GM12864 (cell line): ENCODE measurements at regions not wholly inside any gene's neighbourhood (a gene's known extent, or its start where the extent isn't known, plus 50 kb on each side); places are given as distances from the start of the nearest gene placed in this dataset.

ENCODE experiments used
- DNase-seq: peaks from one replicate; pipeline ENCODE4 v3.0.0-alpha.2; 2011; ENCODE audit warnings: low read depth
- H3K4me3 ChIP-seq: 2 replicates; pipeline ENCODE4 v1.5.1; 2011; ENCODE audit warnings: mild to moderate bottlenecking, low read depth, low read length, control low read depth
- TF ChIP-seq, protein P1 (sequence below): IDR thresholded peaks from 2 replicates; pipeline ENCODE4 v1.5.1; 2011; ENCODE audit warnings: low read depth, mild to moderate bottlenecking, moderate library complexity, low read length, control low read depth, inconsistent platforms; ENCODE audit errors: missing control alignments

- no peak for DNase-seq
- H3K4me3 ChIP-seq = no peak overlapping the region
- TF ChIP-seq, protein P1, sequence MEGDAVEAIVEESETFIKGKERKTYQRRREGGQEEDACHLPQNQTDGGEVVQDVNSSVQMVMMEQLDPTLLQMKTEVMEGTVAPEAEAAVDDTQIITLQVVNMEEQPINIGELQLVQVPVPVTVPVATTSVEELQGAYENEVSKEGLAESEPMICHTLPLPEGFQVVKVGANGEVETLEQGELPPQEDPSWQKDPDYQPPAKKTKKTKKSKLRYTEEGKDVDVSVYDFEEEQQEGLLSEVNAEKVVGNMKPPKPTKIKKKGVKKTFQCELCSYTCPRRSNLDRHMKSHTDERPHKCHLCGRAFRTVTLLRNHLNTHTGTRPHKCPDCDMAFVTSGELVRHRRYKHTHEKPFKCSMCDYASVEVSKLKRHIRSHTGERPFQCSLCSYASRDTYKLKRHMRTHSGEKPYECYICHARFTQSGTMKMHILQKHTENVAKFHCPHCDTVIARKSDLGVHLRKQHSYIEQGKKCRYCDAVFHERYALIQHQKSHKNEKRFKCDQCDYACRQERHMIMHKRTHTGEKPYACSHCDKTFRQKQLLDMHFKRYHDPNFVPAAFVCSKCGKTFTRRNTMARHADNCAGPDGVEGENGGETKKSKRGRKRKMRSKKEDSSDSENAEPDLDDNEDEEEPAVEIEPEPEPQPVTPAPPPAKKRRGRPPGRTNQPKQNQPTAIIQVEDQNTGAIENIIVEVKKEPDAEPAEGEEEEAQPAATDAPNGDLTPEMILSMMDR = no peak
Observed at GRCh38 chr12:82203086-82203485, 155.1 kb downstream of the CCDC59 start.

DNA sequence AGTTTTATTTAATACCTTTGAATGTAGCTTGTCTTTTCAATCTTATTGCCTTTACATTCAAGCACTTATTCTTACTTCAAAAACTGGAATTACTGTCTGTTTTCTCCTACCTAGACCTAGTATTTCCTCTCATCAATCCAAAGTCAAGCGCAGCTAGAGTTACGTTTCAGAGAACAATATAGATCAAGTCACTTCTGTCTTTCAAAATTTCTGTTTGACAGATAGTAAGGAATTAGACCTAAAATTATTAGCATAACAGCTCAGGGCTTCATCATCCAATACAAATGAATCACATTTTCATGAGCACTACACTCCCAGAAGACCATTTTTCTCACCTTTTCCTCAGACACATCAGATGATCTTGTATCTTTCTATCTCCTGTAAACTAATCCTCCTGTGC lies 170.6 kb downstream of the CCDC59 start:
- TF ChIP-seq, protein P1 = no peak
- H3K4me3 ChIP-seq = no peak overlapping the region
- DNase-seq = no peak

DNA sequence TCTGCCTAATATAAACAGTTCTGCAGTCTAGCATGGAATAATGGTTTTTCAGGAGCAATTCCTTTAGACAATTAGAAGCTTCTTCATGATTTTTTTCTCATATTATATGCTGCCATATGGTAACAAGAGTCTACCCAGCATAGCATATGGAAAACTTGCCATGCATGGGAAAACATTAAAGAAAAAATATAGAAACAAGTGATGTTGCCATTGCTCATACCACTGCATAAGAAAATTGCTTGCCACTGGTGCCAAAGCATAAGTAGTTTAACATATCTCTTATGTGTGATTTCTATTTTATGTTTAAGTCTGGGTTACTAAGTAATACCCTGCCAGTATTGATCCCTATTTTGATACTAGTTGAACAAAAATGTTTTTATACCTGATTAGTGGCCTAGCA lies 171.2 kb downstream of the CCDC59 start:
- no peak for DNase-seq
- no peak overlapping the region for H3K4me3 ChIP-seq
- TF ChIP-seq, protein P1 = no peak

GRCh38 chr12:82186282-82186681 lies 171.9 kb downstream of the CCDC59 start:
- no peak overlapping the region for H3K4me3 ChIP-seq
- no peak for DNase-seq
- TF ChIP-seq, protein P1 = no peak

DNA sequence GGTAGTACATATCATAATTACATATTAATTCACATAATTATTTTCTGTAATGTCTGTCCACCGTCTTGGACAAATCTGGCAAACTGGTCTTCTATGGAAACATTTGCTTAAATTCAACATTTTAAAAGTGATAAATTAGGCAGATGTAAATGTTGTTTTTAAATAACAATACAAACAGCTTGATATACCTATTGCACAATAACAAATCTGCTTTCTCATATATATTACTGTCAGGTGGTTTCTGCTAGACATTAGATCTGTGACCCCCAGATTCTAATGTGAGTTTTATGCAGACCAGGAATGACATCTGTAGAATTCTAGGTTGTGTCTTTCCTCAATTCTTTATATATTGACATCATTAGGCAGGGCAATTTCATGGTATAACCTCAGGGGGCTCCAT lies 173.3 kb downstream of the CCDC59 start:
- H3K4me3 ChIP-seq = no peak overlapping the region
- no peak for DNase-seq
- TF ChIP-seq, protein P1 = no peak

DNA sequence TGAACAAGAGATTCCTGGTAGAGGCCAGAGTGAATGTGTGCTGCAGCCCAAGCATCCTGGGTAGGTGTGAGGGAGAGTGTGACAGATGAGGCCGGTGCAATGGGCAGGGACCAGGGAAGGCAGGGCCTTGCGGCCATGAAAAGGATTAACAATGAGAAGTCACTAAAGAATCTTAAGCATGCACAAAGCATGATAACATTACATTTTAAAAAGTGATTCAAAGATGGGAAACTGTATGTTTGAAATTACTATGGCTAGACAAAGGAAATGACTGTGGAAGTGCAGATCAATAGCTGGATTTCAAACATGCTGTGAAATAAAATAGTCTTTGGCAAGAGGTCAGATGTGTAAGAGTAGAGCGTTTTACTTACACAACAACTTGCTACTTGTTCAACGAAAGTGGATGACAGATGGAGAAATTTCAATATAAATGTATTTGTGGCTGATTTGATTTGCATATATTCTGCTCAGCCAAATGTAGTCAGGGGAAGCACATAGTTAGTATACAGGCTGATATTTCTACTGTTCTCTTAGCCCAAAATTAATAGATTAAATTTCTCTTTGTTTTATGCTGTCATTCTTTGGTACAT lies 175.5 kb downstream of the CCDC59 start:
- DNase-seq = no peak
- TF ChIP-seq, protein P1 = no peak
- no peak overlapping the region for H3K4me3 ChIP-seq

GRCh38 chr12:82176761-82177490 lies 181.3 kb downstream of the CCDC59 start:
- no peak for DNase-seq
- TF ChIP-seq, protein P1 = no peak

More at GRCh38 chr12:82176761-82177490, 181.3 kb downstream of the CCDC59 start:
- H3K4me3 ChIP-seq = no peak overlapping the region
